Rectal smooth muscle tissue (tissue), 1 donor: ENCODE measurements at regions not wholly inside any gene's neighbourhood (a gene's known extent, or its start where the extent isn't known, plus 50 kb on each side); places are given as distances from the start of the nearest gene placed in this dataset.

Experiments
- H3K27ac ChIP-seq: one replicate; pipeline ENCODE4 v1.7.0; 2013; ENCODE audit warnings: low read depth, low read length, inconsistent platforms
- H3K27me3 ChIP-seq: one replicate; pipeline ENCODE4 v1.7.0; 2013; ENCODE audit warnings: low read length; ENCODE audit not compliant: control insufficient read depth, insufficient read depth
- H3K36me3 ChIP-seq: one replicate; pipeline ENCODE4 v1.7.0; 2013; ENCODE audit warnings: low read length; ENCODE audit not compliant: control insufficient read depth, insufficient read depth
- H3K4me1 ChIP-seq: one replicate; pipeline ENCODE4 v1.7.0; 2013; ENCODE audit warnings: low read length; ENCODE audit not compliant: control insufficient read depth, insufficient read depth
- H3K4me3 ChIP-seq: one replicate; pipeline ENCODE4 v1.7.0; 2013; ENCODE audit warnings: low read length
- H3K9ac ChIP-seq: one replicate; pipeline ENCODE4 v1.7.0; 2013; ENCODE audit warnings: low read length

DNA sequence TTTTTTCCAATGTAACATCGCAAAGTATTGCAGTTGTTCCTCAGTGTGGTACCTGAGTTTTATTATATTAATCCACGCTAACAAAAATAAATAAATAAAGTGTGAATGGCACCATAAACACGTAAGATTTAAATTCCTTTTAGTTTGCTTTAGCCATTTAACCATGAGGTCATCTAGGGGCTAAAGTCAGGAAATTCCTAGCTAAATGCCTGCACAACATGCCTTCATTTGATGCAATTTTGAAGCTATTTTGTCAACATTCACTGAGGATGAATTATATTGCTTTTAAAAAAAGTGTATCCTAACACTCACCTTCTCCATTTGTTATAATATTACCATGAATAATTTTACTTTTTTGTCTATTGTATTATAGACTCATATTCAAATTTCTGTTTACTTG lies 714.4 kb downstream of the GATA3 start:
- Histone ChIP-seq H3K9ac (no peak overlapping the region), H3K4me3 (no peak overlapping the region), H3K4me1 (no peaks in the 10 kb centered on the region)

DNA sequence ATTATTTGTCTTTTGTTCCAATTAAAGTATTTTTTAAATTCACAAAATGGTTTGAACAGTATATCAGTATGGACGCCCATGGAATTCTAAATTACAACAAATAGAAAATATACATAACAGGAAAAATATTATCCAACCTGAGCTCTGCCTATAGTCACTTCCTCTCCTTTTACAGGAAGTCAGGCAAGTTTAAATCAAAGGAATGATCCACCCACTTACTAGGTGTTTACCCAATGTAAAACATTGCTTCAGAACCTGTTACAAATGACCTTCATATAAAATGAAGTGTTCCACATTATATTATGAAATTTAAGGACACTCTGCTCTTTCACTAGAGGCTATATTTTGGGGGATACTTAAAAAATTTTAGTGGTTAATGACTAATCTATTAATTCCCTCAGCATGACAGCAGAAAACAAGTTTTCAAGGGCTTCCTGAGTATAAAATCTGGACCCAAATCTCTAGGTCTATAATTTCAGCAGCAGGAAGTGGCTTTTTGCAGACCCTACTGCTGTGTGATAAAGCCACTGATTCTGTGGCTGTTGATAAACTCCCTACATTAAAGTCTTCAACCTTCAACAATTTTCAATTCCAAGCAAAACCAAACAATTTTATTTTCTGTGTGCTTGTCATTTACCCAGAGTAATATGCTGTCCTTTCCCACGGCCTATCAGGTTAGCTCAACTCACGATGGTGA lies 722.6 kb downstream of the GATA3 start:
- Histone ChIP-seq H3K27me3 (no peaks in the 10 kb centered on the region), H3K27ac (no peak overlapping the region), H3K36me3 (no peaks in the 10 kb centered on the region), H3K9ac (no peak overlapping the region), H3K4me3 (no peak overlapping the region), H3K4me1 (no peaks in the 10 kb centered on the region)

More for the DNA sequence above, 714.4 kb downstream of the GATA3 start:
- Histone ChIP-seq H3K27me3 (no peaks in the 10 kb centered on the region), H3K36me3 (no peaks in the 10 kb centered on the region), H3K27ac (no peak overlapping the region)

GRCh38 chr10:8778713-8779112 lies 724.2 kb downstream of the GATA3 start:
- Histone ChIP-seq H3K27ac (no peak overlapping the region), H3K4me1 (no peaks in the 10 kb centered on the region), H3K36me3 (no peaks in the 10 kb centered on the region), H3K9ac (no peak overlapping the region), H3K27me3 (no peaks in the 10 kb centered on the region), H3K4me3 (no peak overlapping the region)

GRCh38 chr10:8787649-8788048 lies 733.2 kb downstream of the GATA3 start:
- no peaks in the 10 kb centered on the region for H3K36me3 ChIP-seq
- no peak overlapping the region for H3K4me3 ChIP-seq
- no peak overlapping the region for H3K27ac ChIP-seq
- no peaks in the 10 kb centered on the region for H3K27me3 ChIP-seq
- no peak overlapping the region for H3K9ac ChIP-seq
- H3K4me1 ChIP-seq = no peaks in the 10 kb centered on the region

- Histone ChIP-seq H3K9ac (no peak overlapping the region), H3K27me3 (no peaks in the 10 kb centered on the region), H3K4me1 (no peaks in the 10 kb centered on the region), H3K4me3 (no peak overlapping the region), H3K36me3 (no peaks in the 10 kb centered on the region), H3K27ac (no peak overlapping the region)
These were observed 735.9 kb downstream of the GATA3 start for GRCh38 chr10:8790390-8790789.

- no peak overlapping the region for H3K27ac ChIP-seq
These were observed 740.4 kb downstream of the GATA3 start for GRCh38 chr10:8794860-8795259.

GRCh38 chr10:8800426-8800825 lies 745.9 kb downstream of the GATA3 start:
- H3K27me3 ChIP-seq = no peaks in the 10 kb centered on the region
- H3K27ac ChIP-seq = no peak overlapping the region
- no peak overlapping the region for H3K4me3 ChIP-seq
- no peak overlapping the region for H3K9ac ChIP-seq
- no peaks in the 10 kb centered on the region for H3K36me3 ChIP-seq
- no peaks in the 10 kb centered on the region for H3K4me1 ChIP-seq

More at GRCh38 chr10:8794860-8795259, 740.4 kb downstream of the GATA3 start:
- H3K4me1 ChIP-seq = no peaks in the 10 kb centered on the region
- H3K9ac ChIP-seq = no peak overlapping the region
- H3K27me3 ChIP-seq = no peaks in the 10 kb centered on the region
- H3K4me3 ChIP-seq = no peak overlapping the region
- no peaks in the 10 kb centered on the region for H3K36me3 ChIP-seq

DNA sequence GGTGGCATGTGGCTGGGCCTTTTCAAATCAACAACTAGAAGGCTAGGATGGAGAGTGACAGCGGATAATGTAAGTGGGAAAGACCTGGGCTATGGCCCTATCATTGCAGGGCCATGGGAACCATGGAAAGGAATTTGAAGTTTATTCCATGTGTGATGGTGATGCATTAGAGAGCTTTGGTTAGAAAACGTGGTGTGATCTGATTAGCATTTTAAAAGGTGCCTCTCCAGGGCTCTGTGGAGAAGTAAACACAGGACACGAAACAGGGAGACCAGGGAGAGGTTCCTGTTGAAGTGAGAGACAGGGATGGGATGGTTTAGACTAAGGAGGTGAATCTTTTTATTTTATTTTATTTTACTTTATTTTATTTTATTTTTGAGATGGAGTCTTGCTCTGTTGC lies 749.5 kb downstream of the GATA3 start:
- no peaks in the 10 kb centered on the region for H3K27me3 ChIP-seq
- H3K4me3 ChIP-seq = no peak overlapping the region
- H3K36me3 ChIP-seq = no peaks in the 10 kb centered on the region
- H3K4me1 ChIP-seq = no peaks in the 10 kb centered on the region
- H3K27ac ChIP-seq = no peak overlapping the region
- H3K9ac ChIP-seq = no peak overlapping the region

DNA sequence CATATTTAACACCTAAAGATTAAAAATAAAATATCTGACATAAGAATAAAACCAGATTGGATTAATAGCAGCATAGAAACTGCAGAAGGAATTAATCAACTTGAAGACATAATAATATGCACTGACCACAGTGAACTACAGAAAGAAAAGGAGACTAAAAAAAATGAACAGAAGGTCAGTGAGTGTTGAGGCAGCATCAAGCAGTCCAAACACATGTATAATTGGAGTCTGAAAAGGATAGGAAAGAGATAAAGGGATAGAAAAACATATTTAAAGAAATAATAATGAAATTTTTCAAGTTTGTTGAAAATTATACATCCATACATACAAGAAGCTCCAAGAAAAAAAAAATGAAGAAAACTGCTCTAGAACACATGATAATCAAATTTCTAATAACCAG lies 756.2 kb downstream of the GATA3 start:
- H3K27ac ChIP-seq = no peak overlapping the region
- no peak overlapping the region for H3K9ac ChIP-seq
- H3K36me3 ChIP-seq = no peaks in the 10 kb centered on the region
- H3K4me1 ChIP-seq = no peaks in the 10 kb centered on the region
- H3K4me3 ChIP-seq = no peak overlapping the region
- no peaks in the 10 kb centered on the region for H3K27me3 ChIP-seq

GRCh38 chr10:8811201-8811600 lies 756.7 kb downstream of the GATA3 start:
- Histone ChIP-seq H3K4me3 (no peak overlapping the region), H3K27ac (no peak overlapping the region), H3K27me3 (no peaks in the 10 kb centered on the region), H3K4me1 (no peaks in the 10 kb centered on the region), H3K9ac (no peak overlapping the region), H3K36me3 (no peaks in the 10 kb centered on the region)

- H3K27ac ChIP-seq = no peak overlapping the region
- no peaks in the 10 kb centered on the region for H3K4me1 ChIP-seq
- H3K27me3 ChIP-seq = no peaks in the 10 kb centered on the region
- no peaks in the 10 kb centered on the region for H3K36me3 ChIP-seq
- H3K4me3 ChIP-seq = no peak overlapping the region
- H3K9ac ChIP-seq = no peak overlapping the region
These were observed 761.5 kb downstream of the GATA3 start for GRCh38 chr10:8815969-8816368.

GRCh38 chr10:8817299-8817698 lies 762.8 kb downstream of the GATA3 start:
- Histone ChIP-seq H3K27ac (no peak overlapping the region), H3K4me1 (no peaks in the 10 kb centered on the region), H3K4me3 (no peak overlapping the region), H3K27me3 (no peaks in the 10 kb centered on the region), H3K36me3 (no peaks in the 10 kb centered on the region), H3K9ac (no peak overlapping the region)

GRCh38 chr10:8825611-8826010 lies 771.1 kb downstream of the GATA3 start:
- Histone ChIP-seq H3K4me3 (no peak overlapping the region), H3K27me3 (no peaks in the 10 kb centered on the region), H3K36me3 (no peaks in the 10 kb centered on the region), H3K9ac (no peak overlapping the region), H3K4me1 (no peaks in the 10 kb centered on the region), H3K27ac (no peak overlapping the region)
